K562 (cell line): ENCODE measurements at regions not wholly inside any gene's neighbourhood (a gene's known extent, or its start where the extent isn't known, plus 50 kb on each side); places are given as distances from the start of the nearest gene placed in this dataset.

ENCODE experiments used
- FOXK2 ChIP-seq, 2 experiments: fragments of 450-650 bp; IDR thresholded peaks in 1 of 2; conservative IDR thresholded peaks in 1 of 2; 2 replicates each; pipeline ENCODE4 v1.6.1; 2016; ENCODE audit warnings: low read depth in 2 of 2, mild to moderate bottlenecking in 1 of 2
- TCFL5 ChIP-seq: fragments of 250-450 bp; sonication (Bioruptor Pico); conservative IDR thresholded peaks from 2 replicates; pipeline ENCODE4 v1.6.1; 2021; ENCODE audit warnings: mild to moderate bottlenecking, moderate library complexity, matching md5 sums
- ZNF175 ChIP-seq: fragments of 200-800 bp; sonication (Bioruptor generic); IDR thresholded peaks from 2 replicates; pipeline ENCODE4 v1.6.1; 2016; ENCODE audit warnings: low read depth, mild to moderate bottlenecking, missing genetic modification characterization, missing compliant biosample characterization
- TF ChIP-seq, protein P1 (sequence below): fragments of 250-450 bp; sonication (Bioruptor Pico); IDR thresholded peaks from 2 replicates; pipeline ENCODE4 v1.8.0; 2021; ENCODE audit warnings: mild to moderate bottlenecking, moderate library complexity
- TF ChIP-seq, protein P2 (sequence below): fragments of 450-650 bp; IDR thresholded peaks from 2 replicates; pipeline ENCODE4 v1.6.1; 2017; ENCODE audit warnings: antibody characterized with exemption, mild to moderate bottlenecking

DNA sequence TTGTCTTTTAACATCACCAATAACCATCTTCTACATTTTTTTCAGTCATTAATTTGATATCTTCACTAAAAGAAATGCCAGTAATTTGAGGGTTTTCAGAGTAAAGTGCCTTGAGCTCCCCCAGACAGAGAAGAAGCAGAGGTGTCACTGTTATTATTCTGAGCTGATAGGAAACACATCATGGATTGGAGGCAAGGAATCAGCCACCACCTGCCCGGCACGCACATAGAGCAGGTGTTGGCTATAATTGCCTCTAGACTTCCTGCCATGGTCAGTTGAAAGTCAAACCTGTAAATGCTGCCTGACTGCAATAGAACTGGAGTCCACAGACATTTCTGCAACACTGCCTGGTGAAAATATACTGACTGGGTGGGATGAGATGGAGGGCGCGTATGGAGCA, 776.6 kb downstream of the UQCRFS1 start (continued):
- TF ChIP-seq, protein P1, sequence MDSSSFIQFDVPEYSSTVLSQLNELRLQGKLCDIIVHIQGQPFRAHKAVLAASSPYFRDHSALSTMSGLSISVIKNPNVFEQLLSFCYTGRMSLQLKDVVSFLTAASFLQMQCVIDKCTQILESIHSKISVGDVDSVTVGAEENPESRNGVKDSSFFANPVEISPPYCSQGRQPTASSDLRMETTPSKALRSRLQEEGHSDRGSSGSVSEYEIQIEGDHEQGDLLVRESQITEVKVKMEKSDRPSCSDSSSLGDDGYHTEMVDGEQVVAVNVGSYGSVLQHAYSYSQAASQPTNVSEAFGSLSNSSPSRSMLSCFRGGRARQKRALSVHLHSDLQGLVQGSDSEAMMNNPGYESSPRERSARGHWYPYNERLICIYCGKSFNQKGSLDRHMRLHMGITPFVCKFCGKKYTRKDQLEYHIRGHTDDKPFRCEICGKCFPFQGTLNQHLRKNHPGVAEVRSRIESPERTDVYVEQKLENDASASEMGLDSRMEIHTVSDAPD (CRISPR knock-in tag): no peak
- no peak for TF ChIP-seq ZNF175
- TF ChIP-seq FOXK2 (conservative IDR thresholded peaks at IDR 0.05 in 1 of 2, IDR thresholded peaks at IDR 0.05 in 1 of 2; ENCODE audit: low read depth in 2 of 2): no peak
- TF ChIP-seq, protein P2, sequence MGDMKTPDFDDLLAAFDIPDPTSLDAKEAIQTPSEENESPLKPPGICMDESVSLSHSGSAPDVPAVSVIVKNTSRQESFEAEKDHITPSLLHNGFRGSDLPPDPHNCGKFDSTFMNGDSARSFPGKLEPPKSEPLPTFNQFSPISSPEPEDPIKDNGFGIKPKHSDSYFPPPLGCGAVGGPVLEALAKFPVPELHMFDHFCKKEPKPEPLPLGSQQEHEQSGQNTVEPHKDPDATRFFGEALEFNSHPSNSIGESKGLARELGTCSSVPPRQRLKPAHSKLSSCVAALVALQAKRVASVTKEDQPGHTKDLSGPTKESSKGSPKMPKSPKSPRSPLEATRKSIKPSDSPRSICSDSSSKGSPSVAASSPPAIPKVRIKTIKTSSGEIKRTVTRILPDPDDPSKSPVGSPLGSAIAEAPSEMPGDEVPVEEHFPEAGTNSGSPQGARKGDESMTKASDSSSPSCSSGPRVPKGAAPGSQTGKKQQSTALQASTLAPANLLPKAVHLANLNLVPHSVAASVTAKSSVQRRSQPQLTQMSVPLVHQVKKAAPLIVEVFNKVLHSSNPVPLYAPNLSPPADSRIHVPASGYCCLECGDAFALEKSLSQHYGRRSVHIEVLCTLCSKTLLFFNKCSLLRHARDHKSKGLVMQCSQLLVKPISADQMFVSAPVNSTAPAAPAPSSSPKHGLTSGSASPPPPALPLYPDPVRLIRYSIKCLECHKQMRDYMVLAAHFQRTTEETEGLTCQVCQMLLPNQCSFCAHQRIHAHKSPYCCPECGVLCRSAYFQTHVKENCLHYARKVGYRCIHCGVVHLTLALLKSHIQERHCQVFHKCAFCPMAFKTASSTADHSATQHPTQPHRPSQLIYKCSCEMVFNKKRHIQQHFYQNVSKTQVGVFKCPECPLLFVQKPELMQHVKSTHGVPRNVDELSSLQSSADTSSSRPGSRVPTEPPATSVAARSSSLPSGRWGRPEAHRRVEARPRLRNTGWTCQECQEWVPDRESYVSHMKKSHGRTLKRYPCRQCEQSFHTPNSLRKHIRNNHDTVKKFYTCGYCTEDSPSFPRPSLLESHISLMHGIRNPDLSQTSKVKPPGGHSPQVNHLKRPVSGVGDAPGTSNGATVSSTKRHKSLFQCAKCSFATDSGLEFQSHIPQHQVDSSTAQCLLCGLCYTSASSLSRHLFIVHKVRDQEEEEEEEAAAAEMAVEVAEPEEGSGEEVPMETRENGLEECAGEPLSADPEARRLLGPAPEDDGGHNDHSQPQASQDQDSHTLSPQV: no peak
- TF ChIP-seq TCFL5: no peak
